HepG2 (cell line): ENCODE measurements at regions not wholly inside any gene's neighbourhood (a gene's known extent, or its start where the extent isn't known, plus 50 kb on each side); places are given as distances from the start of the nearest gene placed in this dataset.

Experiments used
- ATAC-seq: fragments of 200-7000 bp; cut with Tn5 transposase; 3 replicates; pipeline ENCODE4 v1.9.1; 2020; ENCODE audit warnings: mild to moderate bottlenecking, moderate library complexity
- BruUV-seq: library from RNA; stranded (reverse); fragments of 400-500 nt; replicated peaks from 2 replicates; lab custom pipeline; 2021; lab: Mats Ljungman, UMichigan
- CTCF ChIA-PET: fragments of 300-600 bp; formaldehyde crosslinking; extraction: SDS; loops from one replicate; lab custom pipeline; 2021; ENCODE audit warnings: low total read pairs, inconsistent platforms, low intra/inter-chr PET ratio; lab: Yijun Ruan, JAX
- POLR2A ChIA-PET: fragments of 350-600 bp; sonication (Branson Sonifier 250); formaldehyde crosslinking; loops from one replicate; lab custom pipeline; 2020; ENCODE audit warnings: antibody characterized with exemption, inconsistent platforms; lab: Yijun Ruan, JAX
- DNase-seq: peaks from one replicate; pipeline ENCODE4 v3.0.0-alpha.2; 2015; ENCODE audit warnings: low spot score
- FAIRE-seq: peaks from 3 replicates; lab custom pipeline; 2011; peaks lifted over from hg19 to GRCh38; lab: Jason Lieb, UNC
- H2AFZ ChIP-seq: one replicate; pipeline ENCODE4 v1.6.1; 2011; ENCODE audit warnings: low read length, inconsistent platforms
- H3K27ac ChIP-seq: fragments of 300-600 bp; 3 replicates; pipeline ENCODE4 v1.8.0; 2011; ENCODE audit warnings: mixed run types, mild to moderate bottlenecking, mixed read lengths, low read length, inconsistent platforms; ENCODE audit not compliant: insufficient read depth; ENCODE audit errors: extremely low read length
- H3K27me3 ChIP-seq, 2 experiments: fragments of 200-600 bp in 1 of 2; 2 replicates in 1 of 2; 3 replicates in 1 of 2; pipeline versions ENCODE4 v1.6.0 to v1.8.0; 2011; ENCODE audit warnings: low read length in 2 of 2, mild to moderate bottlenecking in 2 of 2, moderate library complexity in 2 of 2, inconsistent platforms in 1 of 2; ENCODE audit not compliant: insufficient read depth in 2 of 2, control insufficient read depth in 1 of 2
- H3K36me3 ChIP-seq, 2 experiments: fragments of 200-600 bp in 1 of 2; replicated peaks in 1 of 2; 2 replicates in 1 of 2; 3 replicates in 1 of 2; pipeline versions ENCODE4 v1.5.1 to v1.8.0; 2011; ENCODE audit warnings: low read length in 2 of 2, inconsistent platforms in 1 of 2; ENCODE audit not compliant: insufficient read depth in 2 of 2, control insufficient read depth in 1 of 2
- H3K4me1 ChIP-seq: 2 replicates; pipeline ENCODE4 v1.5.1; 2012; ENCODE audit warnings: low read length, inconsistent platforms; ENCODE audit not compliant: insufficient read depth
- H3K4me2 ChIP-seq: 2 replicates; pipeline ENCODE4 v1.6.0; 2011; ENCODE audit warnings: low read depth, low read length, inconsistent platforms
- H3K4me3 ChIP-seq, 3 experiments: fragments of 200-600 bp in 1 of 3; sonication (generic), shearing (Covaris generic) in 1 of 3; replicated peaks in 1 of 3; 2 replicates each; pipeline ENCODE4 v1.5.1; 2011 to 2016; ENCODE audit warnings: low read length in 3 of 3, inconsistent platforms in 2 of 3, low read depth in 2 of 3, mild to moderate bottlenecking in 2 of 3, control low read depth in 1 of 3, mixed read lengths in 1 of 3; ENCODE audit not compliant: insufficient read depth in 1 of 3
- H3K79me2 ChIP-seq: one replicate; pipeline ENCODE4 v1.6.1; 2011; ENCODE audit warnings: low read length, inconsistent platforms; ENCODE audit not compliant: insufficient read depth
- H3K9ac ChIP-seq: 2 replicates; pipeline ENCODE4 v1.6.0; 2011; ENCODE audit warnings: mild to moderate bottlenecking, low read depth, low read length, inconsistent platforms; ENCODE audit not compliant: insufficient read depth
- H3K9me3 ChIP-seq: 2 replicates; pipeline ENCODE4 v1.5.1; 2012; ENCODE audit warnings: mild to moderate bottlenecking, low read length
- H4K20me1 ChIP-seq: 2 replicates; pipeline ENCODE4 v1.6.0; 2011; ENCODE audit warnings: inconsistent platforms, mild to moderate bottlenecking, low read length, moderate library complexity; ENCODE audit not compliant: insufficient read depth
- AGO2 ChIP-seq: fragments of 200-400 bp; formaldehyde crosslinking; optimal IDR thresholded peaks from 2 replicates; pipeline ENCODE3; 2017; ENCODE audit warnings: mild to moderate bottlenecking, low read depth, low read length, moderate library complexity
- E2F5 ChIP-seq: sonication (generic); formaldehyde crosslinking; conservative IDR thresholded peaks from 2 replicates; pipeline ENCODE4 v1.4.0; 2020; ENCODE audit warnings: missing genetic modification reagents
- MTA1 ChIP-seq: sonication (generic); formaldehyde crosslinking; IDR thresholded peaks from 2 replicates; pipeline ENCODE4 v1.4.0; 2020; ENCODE audit warnings: missing genetic modification reagents, mild to moderate bottlenecking, borderline replicate concordance
- NFE2L1 ChIP-seq: sonication (generic); formaldehyde crosslinking; IDR thresholded peaks from 2 replicates; pipeline ENCODE4 v1.4.0; 2020; ENCODE audit warnings: missing genetic modification reagents, mild to moderate bottlenecking, borderline replicate concordance
- SOX13 ChIP-seq, 3 experiments: fragments of 450-650 bp in 1 of 3; sonication (generic) in 1 of 3; formaldehyde crosslinking in 1 of 3; IDR thresholded peaks in 2 of 3; conservative IDR thresholded peaks in 1 of 3; 2 replicates each; pipeline versions ENCODE4 v1.5.0 to v1.6.1; 2016 to 2020; ENCODE audit warnings: antibody characterized with exemption in 1 of 3, mild to moderate bottlenecking in 1 of 3, missing compliant biosample characterization in 1 of 3, missing genetic modification reagents in 1 of 3, moderate library complexity in 1 of 3
- ZMAT3 ChIP-seq: sonication (generic); formaldehyde crosslinking; conservative IDR thresholded peaks from 2 replicates; pipeline ENCODE4 v1.7.0; 2021; ENCODE audit warnings: missing genetic modification reagents
- ZNF3 ChIP-seq: IDR thresholded peaks from 2 replicates; pipeline ENCODE4 v1.7.0; 2017; ENCODE audit warnings: inconsistent platforms
- ZNF333 ChIP-seq: sonication (generic); formaldehyde crosslinking; IDR thresholded peaks from 2 replicates; pipeline ENCODE4 v1.4.0; 2020; ENCODE audit warnings: mild to moderate bottlenecking, missing genetic modification reagents, borderline replicate concordance
- ZNF773 ChIP-seq: sonication (generic); formaldehyde crosslinking; IDR thresholded peaks from 2 replicates; pipeline ENCODE4 v1.4.0; 2020; ENCODE audit warnings: missing genetic modification reagents, borderline replicate concordance
- ZNF777 ChIP-seq: sonication (generic); formaldehyde crosslinking; IDR thresholded peaks from 2 replicates; pipeline ENCODE4 v1.4.0; 2020; ENCODE audit warnings: missing genetic modification reagents
- WGBS: methylation state at CpG from one replicate; pipeline ENCODE4 v1.1.6; 2017; ENCODE audit warnings: low lambda C conversion rate; 5-methylcytosine and 5-hydroxymethylcytosine counted together
- in situ Hi-C: cut with HindIII; loops from 2 replicates; pipeline ENCODE4 v1.10.0; 2017; ENCODE audit warnings: low pct_unique_long_range_greater_than_20kb; ENCODE audit not compliant: extremely low pct_ligation_motif_present
- intact Hi-C: fragments of 100-400 bp; cut with micrococcal nuclease; formaldehyde crosslinking; loops from one replicate; pipeline ENCODE4 v1.10.0; 2022; ENCODE audit not compliant: unreplicated experiment

- no TSS peak for BruUV-seq
- in situ Hi-C loops (no loop called here), intact Hi-C loops (no loop called here)
- Histone ChIP-seq H3K27me3 (no peaks in the 10 kb centered on the region; a peak in 1 of 5 replicates), H2AFZ (no peak overlapping the region), H3K36me3 (no peaks in the 10 kb centered on the region), H3K4me2 (no peak overlapping the region), H3K4me1 (peaks cover 8% of the 10 kb centered on the region; the same call in 1 of the 2 replicates), H4K20me1 (no peaks in the 10 kb centered on the region), H3K9me3 (no peaks in the 10 kb centered on the region), H3K79me2 (no peaks in the 10 kb centered on the region), H3K27ac (no peak overlapping the region), H3K9ac (no peak overlapping the region), H3K4me3 (no peak overlapping the region)
- FAIRE-seq, result no peak
- ChIA-PET POLR2A (no interaction called here), CTCF (no interaction called here)
- TF ChIP-seq SOX13 (IDR thresholded peaks at IDR 0.05), result no peak
- no peak for TF ChIP-seq SOX13 (CRISPR knock-in tag; conservative IDR thresholded peaks at IDR 0.05 in 1 of 2, IDR thresholded peaks at IDR 0.05 in 1 of 2)
- TF ChIP-seq ZNF333 (CRISPR knock-in tag), result no peak
- TF ChIP-seq E2F5 (CRISPR knock-in tag), result no peak
- TF ChIP-seq ZNF777 (CRISPR knock-in tag), result no peak
- TF ChIP-seq ZMAT3 (CRISPR knock-in tag), result no peak
- no peak for TF ChIP-seq AGO2
- DNase-seq, result no peak
- WGBS, result 0% methylated on average over 2 of the region's 2 CpGs
- ATAC-seq, result no peak
These were observed 192.5 kb upstream of the BTG1 start for GRCh38 chr12:92338102-92338501.

- POLR2A ChIA-PET, result no interaction called here
- Histone ChIP-seq H3K79me2 (no peaks in the 10 kb centered on the region), H3K9ac (no peak overlapping the region), H2AFZ (no peak overlapping the region), H3K27me3 (no peaks in the 10 kb centered on the region; a peak in 1 of 5 replicates), H3K36me3 (no peaks in the 10 kb centered on the region), H4K20me1 (no peaks in the 10 kb centered on the region), H3K4me1 (peaks cover 8% of the 10 kb centered on the region; the same call in 1 of the 2 replicates), H3K4me3 (no peak overlapping the region), H3K27ac (no peak overlapping the region), H3K4me2 (no peak overlapping the region), H3K9me3 (no peaks in the 10 kb centered on the region)
- in situ Hi-C loops, result no loop called here
- no peak for FAIRE-seq
- CTCF ChIA-PET, result no interaction called here
- BruUV-seq, result no TSS peak
- 11% methylated on average over 4 of the region's 4 CpGs for WGBS
- intact Hi-C loops, result no loop called here
- TF ChIP-seq ZNF773 (CRISPR knock-in tag), result no peak
- TF ChIP-seq ZNF3, result no peak
- TF ChIP-seq MTA1 (CRISPR knock-in tag), result no peak
- no peak for TF ChIP-seq NFE2L1 (CRISPR knock-in tag)
- no peak for ATAC-seq
- DNase-seq, result no peak
These were observed 191.5 kb upstream of the BTG1 start for GRCh38 chr12:92337128-92337527.
